Neutrophil (primary cell): ENCODE measurements at regions not wholly inside any gene's neighbourhood (a gene's known extent, or its start where the extent isn't known, plus 50 kb on each side); places are given as distances from the start of the nearest gene placed in this dataset.

ENCODE experiments used
- H3K27ac ChIP-seq: fragments of 200-600 bp; sonication (generic); 2 replicates; pipeline ENCODE4 v1.5.1; 2016; ENCODE audit warnings: mild to moderate bottlenecking, moderate library complexity
- H3K27me3 ChIP-seq: fragments of 200-600 bp; sonication (generic); 2 replicates; pipeline ENCODE4 v1.6.0; 2016; ENCODE audit warnings: mild to moderate bottlenecking
- H3K36me3 ChIP-seq: fragments of 200-600 bp; sonication (generic); 2 replicates; pipeline ENCODE4 v1.5.1; 2017
- H3K4me1 ChIP-seq, 2 experiments: fragments of 200-600 bp in 1 of 2; sonication (generic) in 1 of 2; 1 replicate in 1 of 2; 2 replicates in 1 of 2; pipeline versions ENCODE4 v1.5.1 to v1.6.1; 2013 to 2016; ENCODE audit warnings: low read depth in 1 of 2, low read length in 1 of 2, mild to moderate bottlenecking in 1 of 2, moderate library complexity in 1 of 2; ENCODE audit not compliant: control insufficient read depth in 1 of 2, insufficient read depth in 1 of 2
- H3K4me3 ChIP-seq, 2 experiments: fragments of 200-600 bp in 1 of 2; sonication (generic) in 1 of 2; 1 replicate in 1 of 2; 2 replicates in 1 of 2; pipeline ENCODE4 v1.5.1; 2013 to 2016; ENCODE audit warnings: low read depth in 1 of 2, low read length in 1 of 2, mild to moderate bottlenecking in 1 of 2, moderate library complexity in 1 of 2
- H3K9me3 ChIP-seq: fragments of 200-600 bp; sonication (generic); 2 replicates; pipeline ENCODE4 v1.5.1; 2016
- CTCF ChIP-seq: fragments of 200-600 bp; sonication (generic); IDR thresholded peaks from 2 replicates; pipeline ENCODE4 v1.5.1; 2016; ENCODE audit warnings: antibody characterized with exemption

GRCh38 chr16:54654429-54654828 is 276.2 kb upstream of the IRX5 start:
- Histone ChIP-seq H3K36me3 (no peaks in the 10 kb centered on the region), H3K4me1 (peaks cover 3 to 4% of the 10 kb centered on the region in 2 experiments), H3K27me3 (peaks cover 56% of the 10 kb centered on the region), H3K4me3 (no peak overlapping the region), H3K27ac (no peak overlapping the region), H3K9me3 (no peaks in the 10 kb centered on the region)
- TF ChIP-seq CTCF: no peak

GRCh38 chr16:54652201-54652770 is 278.4 kb upstream of the IRX5 start:
- Histone ChIP-seq H3K36me3 (no peaks in the 10 kb centered on the region), H3K4me3 (no peak overlapping the region), H3K4me1 (peaks cover 3 to 4% of the 10 kb centered on the region in 2 experiments), H3K9me3 (no peaks in the 10 kb centered on the region), H3K27me3 (peaks cover 56% of the 10 kb centered on the region), H3K27ac (no peak overlapping the region)
- TF ChIP-seq CTCF: no peak

GRCh38 chr16:54651440-54652195 is 279.0 kb upstream of the IRX5 start:
- peaks cover 3 to 4% of the 10 kb centered on the region in 2 experiments for H3K4me1 ChIP-seq
- H3K9me3 ChIP-seq: no peaks in the 10 kb centered on the region
- H3K27me3 ChIP-seq: peaks cover 56% of the 10 kb centered on the region
- H3K4me3 ChIP-seq: no peak overlapping the region
- TF ChIP-seq CTCF: no peak
- H3K27ac ChIP-seq: no peak overlapping the region
- no peaks in the 10 kb centered on the region for H3K36me3 ChIP-seq

GRCh38 chr16:54649876-54650275 is 280.8 kb upstream of the IRX5 start:
- TF ChIP-seq CTCF: no peak
- no peak overlapping the region for H3K4me3 ChIP-seq
- no peaks in the 10 kb centered on the region for H3K9me3 ChIP-seq
- no peaks in the 10 kb centered on the region for H3K36me3 ChIP-seq
- H3K27me3 ChIP-seq: peaks cover 40% of the 10 kb centered on the region
- H3K27ac ChIP-seq: no peak overlapping the region
- no peaks in the 10 kb centered on the region for H3K4me1 ChIP-seq

- Histone ChIP-seq H3K9me3 (no peaks in the 10 kb centered on the region), H3K4me1 (no peaks in the 10 kb centered on the region), H3K27me3 (peaks cover 31% of the 10 kb centered on the region), H3K27ac (no peak overlapping the region), H3K4me3 (no peak overlapping the region), H3K36me3 (no peaks in the 10 kb centered on the region)
- TF ChIP-seq CTCF: no peak
Observed at GRCh38 chr16:54648575-54648974, 282.1 kb upstream of the IRX5 start.
